OCI-LY3 (cell line): ENCODE measurements at regions not wholly inside any gene's neighbourhood (a gene's known extent, or its start where the extent isn't known, plus 50 kb on each side); places are given as distances from the start of the nearest gene placed in this dataset.
"Not testable (repeated sequence)": the region's sequence is repeated elsewhere in the genome, so short reads cannot be mapped to it uniquely, and the experiment has no call there.

Experiments used
- H2AFZ ChIP-seq: fragments of 200-600, 300-600 bp; shearing (Covaris generic); 2 replicates; pipeline ENCODE4 v1.6.0; 2014; ENCODE audit warnings: antibody characterized with exemption, low read depth, low read length
- H3K27ac ChIP-seq: fragments of 200-600, 300-600 bp; sonication (generic); 2 replicates; pipeline ENCODE4 v1.5.1; 2014; ENCODE audit warnings: mild to moderate bottlenecking, low read length, moderate library complexity, mixed read lengths
- H3K27me3 ChIP-seq: fragments of 200-600, 300-600 bp; sonication (generic); 2 replicates; pipeline ENCODE4 v1.6.1; 2014; ENCODE audit warnings: low read depth, low read length, mixed read lengths
- H3K36me3 ChIP-seq: fragments of 200-600, 300-600 bp; sonication (generic); replicated peaks from 2 replicates; pipeline ENCODE3; 2014; ENCODE audit warnings: low read depth, low read length, mixed read lengths
- H3K4me1 ChIP-seq: fragments of 300-600, 200-600 bp; sonication (generic); 2 replicates; pipeline ENCODE4 v1.6.1; 2014; ENCODE audit warnings: low read length, mixed read lengths
- H3K4me2 ChIP-seq: fragments of 200-600, 300-600 bp; sonication (generic); 2 replicates; pipeline ENCODE4 v1.6.1; 2014; ENCODE audit warnings: low read length, mixed read lengths
- H3K4me3 ChIP-seq: fragments of 300-600, 200-600 bp; sonication (generic); 2 replicates; pipeline ENCODE4 v1.5.1; 2014; ENCODE audit warnings: antibody characterized with exemption, mild to moderate bottlenecking, low read length, moderate library complexity
- H3K79me2 ChIP-seq: fragments of 300-600, 200-600 bp; shearing (Covaris generic); 2 replicates; pipeline ENCODE4 v1.6.1; 2014; ENCODE audit warnings: mild to moderate bottlenecking, low read length, mixed read lengths
- H3K9ac ChIP-seq: fragments of 300-600, 200-600 bp; shearing (Covaris generic); 2 replicates; pipeline ENCODE4 v1.6.0; 2014; ENCODE audit warnings: mild to moderate bottlenecking, low read length, moderate library complexity
- H3K9me3 ChIP-seq: fragments of 200-600, 300-600 bp; shearing (Covaris generic); 2 replicates; pipeline ENCODE4 v1.6.1; 2014; ENCODE audit warnings: low read length, mixed read lengths; ENCODE audit not compliant: insufficient read depth
- H4K20me1 ChIP-seq: fragments of 200-600, 300-600 bp; sonication (generic); 2 replicates; pipeline ENCODE4 v1.6.1; 2016; ENCODE audit warnings: low read length, mixed read lengths; ENCODE audit not compliant: insufficient read depth
- EZH2phosphoT487 ChIP-seq: fragments of 200-600 bp; shearing (Covaris generic); IDR thresholded peaks from 2 replicates; pipeline ENCODE4 v1.6.1; 2018; ENCODE audit warnings: antibody characterized with exemption, mixed run types, low read depth
- TF ChIP-seq, protein P1 (sequence below): fragments of 200-600, 300-600 bp; sonication (generic); IDR thresholded peaks from 2 replicates; pipeline ENCODE4 v1.5.1; 2014; ENCODE audit warnings: antibody characterized with exemption, low read length, low read depth

DNA sequence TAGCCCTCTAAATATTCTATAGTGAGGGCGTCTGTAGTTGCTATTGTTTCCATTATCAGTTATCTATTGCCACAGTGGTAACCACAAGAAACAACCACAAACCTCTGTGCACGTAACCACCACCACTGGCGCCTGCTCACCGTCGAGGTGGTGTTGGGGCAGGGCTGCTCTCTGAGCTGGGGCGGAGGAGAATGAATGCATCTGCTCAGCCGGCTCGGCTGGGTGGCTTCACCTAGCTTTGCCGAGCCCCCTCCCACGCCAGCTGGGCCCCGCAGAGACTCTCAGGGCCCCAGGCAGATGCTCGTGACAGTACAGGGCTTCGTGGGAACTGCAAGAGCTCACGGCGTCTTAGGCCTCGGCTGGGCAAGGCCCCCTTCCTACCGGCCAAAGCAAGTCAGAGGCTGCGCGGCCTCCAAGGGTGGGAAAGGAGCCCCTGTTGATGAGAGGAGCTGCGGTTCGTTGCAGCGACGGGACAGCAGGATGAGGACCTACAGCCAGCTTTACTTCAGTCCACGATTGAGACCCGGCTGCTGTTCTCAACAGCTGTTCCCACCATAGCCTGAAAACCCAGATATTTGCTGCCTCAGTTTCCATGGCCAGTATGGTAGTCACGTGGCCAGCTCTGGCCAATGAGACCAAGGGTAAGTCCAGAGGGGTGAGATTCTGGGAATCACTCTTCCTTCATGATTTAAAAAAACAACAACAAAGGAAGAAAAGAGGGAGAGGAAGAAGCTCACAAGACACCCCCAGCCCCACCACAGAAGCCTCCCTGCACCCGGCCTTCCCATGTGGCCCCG, 120.2 kb upstream of the AFDN start:
- no peaks in the 10 kb centered on the region for H3K9me3 ChIP-seq
- H3K79me2 ChIP-seq, result no peaks in the 10 kb centered on the region
- no peaks in the 10 kb centered on the region for H3K36me3 ChIP-seq
- H3K9ac ChIP-seq, result no peak overlapping the region
- H3K27ac ChIP-seq, result no peak overlapping the region
- TF ChIP-seq, protein P1, sequence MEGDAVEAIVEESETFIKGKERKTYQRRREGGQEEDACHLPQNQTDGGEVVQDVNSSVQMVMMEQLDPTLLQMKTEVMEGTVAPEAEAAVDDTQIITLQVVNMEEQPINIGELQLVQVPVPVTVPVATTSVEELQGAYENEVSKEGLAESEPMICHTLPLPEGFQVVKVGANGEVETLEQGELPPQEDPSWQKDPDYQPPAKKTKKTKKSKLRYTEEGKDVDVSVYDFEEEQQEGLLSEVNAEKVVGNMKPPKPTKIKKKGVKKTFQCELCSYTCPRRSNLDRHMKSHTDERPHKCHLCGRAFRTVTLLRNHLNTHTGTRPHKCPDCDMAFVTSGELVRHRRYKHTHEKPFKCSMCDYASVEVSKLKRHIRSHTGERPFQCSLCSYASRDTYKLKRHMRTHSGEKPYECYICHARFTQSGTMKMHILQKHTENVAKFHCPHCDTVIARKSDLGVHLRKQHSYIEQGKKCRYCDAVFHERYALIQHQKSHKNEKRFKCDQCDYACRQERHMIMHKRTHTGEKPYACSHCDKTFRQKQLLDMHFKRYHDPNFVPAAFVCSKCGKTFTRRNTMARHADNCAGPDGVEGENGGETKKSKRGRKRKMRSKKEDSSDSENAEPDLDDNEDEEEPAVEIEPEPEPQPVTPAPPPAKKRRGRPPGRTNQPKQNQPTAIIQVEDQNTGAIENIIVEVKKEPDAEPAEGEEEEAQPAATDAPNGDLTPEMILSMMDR, result no peak
- TF ChIP-seq EZH2phosphoT487, result no peak
- peaks cover 21% of the 10 kb centered on the region for H3K4me1 ChIP-seq
- peak overlapping the region; percentile 66 for H3K4me2 ChIP-seq
- no peaks in the 10 kb centered on the region for H4K20me1 ChIP-seq
- H2AFZ ChIP-seq, result peak overlapping the region; percentile 73
- peaks cover 49% of the 10 kb centered on the region for H3K27me3 ChIP-seq
- peak overlapping the region; percentile 58 for H3K4me3 ChIP-seq

DNA sequence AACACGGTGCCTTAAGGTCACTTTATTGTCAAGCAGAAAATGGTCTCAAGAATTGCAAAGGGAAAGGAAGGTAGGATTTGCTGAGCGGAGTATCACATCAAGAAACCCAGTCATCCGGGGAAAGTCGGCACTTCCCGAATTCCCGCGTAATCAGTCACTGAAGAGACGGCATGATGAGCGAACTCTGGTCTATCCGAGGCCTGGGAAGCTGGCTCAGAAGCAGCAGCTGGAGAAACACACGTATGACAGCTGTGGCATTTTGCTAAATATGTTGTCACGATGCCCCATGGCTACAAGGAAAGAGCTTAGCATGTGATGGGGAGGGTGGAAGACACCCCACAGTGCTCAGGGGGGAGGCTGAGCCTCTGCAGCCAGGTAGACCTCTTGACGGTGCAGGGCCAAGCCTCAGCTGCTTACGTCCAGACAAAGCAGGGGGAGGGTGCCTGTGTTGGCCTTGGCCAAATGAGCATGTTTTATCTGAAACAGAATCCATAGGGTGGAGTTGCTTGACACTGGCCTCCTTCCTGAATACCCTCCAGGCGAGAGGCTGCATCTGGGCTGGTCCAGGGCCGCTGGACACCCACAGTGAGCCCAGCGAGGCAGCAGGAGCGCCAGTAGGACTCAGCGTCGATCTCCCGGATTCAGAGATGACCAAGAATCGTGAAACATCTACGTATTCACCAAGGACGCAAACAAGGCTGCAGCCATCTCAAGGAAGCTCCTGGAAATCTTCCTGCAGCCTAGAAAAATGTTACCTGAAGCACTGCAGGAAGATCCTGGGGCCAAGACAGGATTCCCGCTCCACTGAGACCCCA, 118.8 kb upstream of the AFDN start:
- Histone ChIP-seq H3K4me1 (peaks cover 21% of the 10 kb centered on the region), H3K4me3 (no peak overlapping the region), H3K27me3 (peaks cover 49% of the 10 kb centered on the region), H3K36me3 (no peaks in the 10 kb centered on the region), H3K9me3 (no peaks in the 10 kb centered on the region), H3K9ac (no peak overlapping the region), H4K20me1 (no peaks in the 10 kb centered on the region), H2AFZ (no peak overlapping the region), H3K27ac (no peak overlapping the region), H3K4me2 (no peak overlapping the region), H3K79me2 (no peaks in the 10 kb centered on the region)
- TF ChIP-seq, protein P1, result no peak
- no peak for TF ChIP-seq EZH2phosphoT487

DNA sequence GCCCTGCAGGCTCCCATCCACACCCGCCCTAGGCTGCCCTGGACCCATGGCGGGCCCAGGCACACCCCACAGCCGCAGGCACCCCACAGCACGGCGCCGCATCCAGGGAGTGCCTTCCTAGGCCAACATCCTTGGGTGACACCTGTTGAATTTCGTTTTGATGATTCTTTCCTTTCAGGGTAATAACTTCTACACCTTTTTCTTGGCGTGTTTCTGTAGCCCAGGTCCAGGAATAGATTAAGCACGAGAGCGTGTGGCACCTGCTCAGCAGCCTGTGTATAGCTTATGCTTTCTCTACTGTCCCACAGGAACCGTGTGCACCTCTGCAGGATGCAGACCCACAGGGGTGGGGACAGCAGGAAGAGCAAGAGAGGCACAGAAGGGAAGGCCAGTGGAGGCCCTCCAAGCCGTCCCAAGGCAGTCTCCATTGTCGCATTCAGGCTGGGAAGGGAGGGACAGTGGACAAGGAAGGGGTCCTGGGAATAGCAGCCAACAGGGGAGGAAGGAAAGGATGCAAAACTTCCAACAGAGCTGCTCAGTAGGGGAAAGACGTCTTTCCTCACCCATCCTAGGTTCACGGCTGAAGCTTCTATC, 118.1 kb upstream of the AFDN start:
- TF ChIP-seq, protein P1, result no peak
- TF ChIP-seq EZH2phosphoT487, result no peak
- Histone ChIP-seq H3K4me2 (no peak overlapping the region), H3K79me2 (no peaks in the 10 kb centered on the region), H3K4me1 (peaks cover 21% of the 10 kb centered on the region), H3K9me3 (no peaks in the 10 kb centered on the region), H3K36me3 (no peaks in the 10 kb centered on the region), H3K9ac (no peak overlapping the region), H3K4me3 (no peak overlapping the region), H3K27me3 (peaks cover 54% of the 10 kb centered on the region), H2AFZ (no peak overlapping the region), H4K20me1 (no peaks in the 10 kb centered on the region), H3K27ac (no peak overlapping the region)

DNA sequence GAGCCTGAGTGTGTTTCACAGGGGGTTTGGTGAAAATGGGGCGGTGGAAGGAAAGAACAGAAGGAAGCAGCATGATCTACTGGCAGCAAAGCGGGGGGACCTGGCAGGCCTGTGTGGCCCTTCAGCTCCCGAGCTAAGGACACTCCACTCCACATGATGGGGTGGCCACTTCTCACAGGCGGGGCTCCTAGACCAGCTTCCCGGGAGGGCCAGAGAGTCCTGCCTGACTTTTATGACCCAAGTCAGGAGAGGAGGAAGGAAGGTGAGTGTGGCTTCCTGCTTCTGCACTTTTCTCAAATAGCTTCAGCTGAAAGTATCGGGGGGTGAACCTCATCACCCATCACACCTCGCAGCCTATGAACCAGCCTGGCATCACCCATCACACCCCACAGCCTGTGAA, 117.5 kb upstream of the AFDN start:
- H3K27ac ChIP-seq, result no peak overlapping the region
- peaks cover 60% of the 10 kb centered on the region for H3K27me3 ChIP-seq
- no peak overlapping the region for H3K4me3 ChIP-seq
- no peaks in the 10 kb centered on the region for H3K9me3 ChIP-seq
- H3K36me3 ChIP-seq, result no peaks in the 10 kb centered on the region
- H3K79me2 ChIP-seq, result no peaks in the 10 kb centered on the region
- H3K9ac ChIP-seq, result no peak overlapping the region
- H2AFZ ChIP-seq, result no peak overlapping the region
- no peak overlapping the region for H3K4me2 ChIP-seq
- H3K4me1 ChIP-seq, result peaks cover 21% of the 10 kb centered on the region
- H4K20me1 ChIP-seq, result no peaks in the 10 kb centered on the region
- TF ChIP-seq EZH2phosphoT487, result no peak
- TF ChIP-seq, protein P1, result no peak

DNA sequence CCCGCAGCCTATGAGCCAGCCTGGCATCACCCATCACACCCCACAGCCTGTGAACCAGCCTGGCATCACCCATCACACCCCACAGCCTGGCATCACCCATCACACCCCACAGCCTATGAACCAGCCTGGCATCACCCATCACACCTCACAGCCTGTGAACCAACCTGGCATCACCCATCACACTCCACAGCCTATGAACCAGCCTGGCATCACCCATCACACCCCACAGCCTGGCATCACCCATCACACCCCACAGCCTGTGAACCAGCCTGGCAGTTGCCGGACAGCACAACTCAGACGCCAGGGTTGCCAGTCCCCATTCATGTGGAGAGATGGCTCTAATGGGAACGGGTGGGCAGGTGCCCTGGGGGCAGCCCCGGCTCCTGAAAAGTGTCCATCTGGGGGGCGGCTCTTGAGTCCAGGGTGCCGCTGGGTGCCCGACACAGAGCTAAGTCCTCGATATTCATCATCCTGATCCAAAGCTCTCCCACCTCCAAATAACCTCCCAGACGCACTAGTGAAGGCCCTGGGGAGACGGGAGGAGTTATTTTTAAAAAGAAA, 116.9 kb upstream of the AFDN start:
- not testable (repeated sequence) for H3K9me3 ChIP-seq, H3K4me3 ChIP-seq, H3K27ac ChIP-seq, H2AFZ ChIP-seq, H3K4me2 ChIP-seq, H3K36me3 ChIP-seq, H3K9ac ChIP-seq, H3K79me2 ChIP-seq, H4K20me1 ChIP-seq
- Histone ChIP-seq H3K27me3 (peaks cover 64% of the 10 kb centered on the region), H3K4me1 (peaks cover 21% of the 10 kb centered on the region)
